Muscle of arm (tissue), 1 donor: ENCODE measurements at regions not wholly inside any gene's neighbourhood (a gene's known extent, or its start where the extent isn't known, plus 50 kb on each side); places are given as distances from the start of the nearest gene placed in this dataset.
A peak's percentile ranks its signal among the peaks of the same experiment; 100 is the strongest.
"Not testable (repeated sequence)": the region's sequence is repeated elsewhere in the genome, so short reads cannot be mapped to it uniquely, and the experiment has no call there.

Experiments
- DNase-seq: peaks from one replicate; pipeline ENCODE4 v3.0.0-alpha.2; 2013

GRCh38 chr5:115435778-115436712 lies 108.5 kb downstream of the FEM1C start:
- DNase-seq, result no peak

GRCh38 chr5:115435065-115435777 lies 109.4 kb downstream of the FEM1C start:
- DNase-seq, result no peak

GRCh38 chr5:115433918-115434317 lies 110.7 kb downstream of the FEM1C start:
- DNase-seq, result no peak

- no peak for DNase-seq
These were observed 111.9 kb downstream of the FEM1C start for GRCh38 chr5:115432691-115433090.

DNA sequence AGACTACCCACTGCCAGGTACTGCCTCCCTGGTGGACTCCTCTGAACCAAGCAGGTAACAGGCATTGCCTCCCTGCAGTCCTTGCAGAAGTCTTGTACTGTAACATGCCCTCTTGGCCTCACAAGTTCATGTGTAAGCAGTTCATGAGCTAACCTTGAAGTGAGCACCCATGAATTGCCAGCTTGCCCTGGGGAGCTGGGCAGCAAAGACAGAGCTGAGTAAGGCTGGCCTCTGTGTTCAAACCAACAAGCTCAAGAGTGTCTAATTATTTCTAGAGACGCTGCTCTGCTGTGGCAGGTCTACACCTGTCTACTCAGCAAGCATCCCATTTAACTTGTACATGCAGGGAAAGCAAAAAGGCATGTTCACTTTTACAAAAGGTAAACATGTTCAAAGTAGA lies 113.5 kb downstream of the FEM1C start:
- DNase-seq, result no peak

- no peak for DNase-seq
These were observed 114.2 kb downstream of the FEM1C start for GRCh38 chr5:115430374-115430773.

DNA sequence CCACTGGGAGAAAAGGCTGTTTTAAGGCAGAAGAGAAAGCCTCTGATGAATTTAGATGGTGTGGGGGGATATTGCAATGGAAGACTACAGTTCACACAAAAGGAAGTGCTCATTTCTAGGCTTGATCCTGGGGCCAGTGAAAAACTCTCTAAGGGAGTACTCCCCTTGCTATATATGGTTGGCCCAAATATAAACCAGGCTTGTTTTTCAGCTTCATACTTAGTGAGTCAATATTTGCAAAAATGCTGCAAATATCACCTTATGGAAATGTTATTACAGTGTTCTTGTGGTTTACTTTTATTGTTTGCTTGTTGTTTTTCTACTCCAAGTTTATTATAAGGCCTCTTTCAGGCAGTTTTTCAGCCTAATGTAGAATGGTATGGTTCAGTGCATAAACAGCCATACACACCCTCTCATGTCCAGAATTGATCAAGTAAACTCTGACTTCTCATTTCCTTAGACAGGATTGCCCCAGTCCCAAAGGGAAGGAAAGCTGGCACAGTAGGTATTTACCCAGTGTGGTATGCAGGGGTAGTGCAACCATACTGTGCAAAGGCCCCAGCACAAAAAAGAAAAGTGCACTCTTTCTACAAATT lies 115.1 kb downstream of the FEM1C start:
- DNase-seq, result no peak

- no peak for DNase-seq
These were observed 115.9 kb downstream of the FEM1C start for GRCh38 chr5:115428676-115429075.

- DNase-seq, result no peak
These were observed 116.3 kb downstream of the FEM1C start for GRCh38 chr5:115428248-115428647.

- DNase-seq, result no peak
These were observed 120.1 kb downstream of the FEM1C start for GRCh38 chr5:115424446-115424845.

DNA sequence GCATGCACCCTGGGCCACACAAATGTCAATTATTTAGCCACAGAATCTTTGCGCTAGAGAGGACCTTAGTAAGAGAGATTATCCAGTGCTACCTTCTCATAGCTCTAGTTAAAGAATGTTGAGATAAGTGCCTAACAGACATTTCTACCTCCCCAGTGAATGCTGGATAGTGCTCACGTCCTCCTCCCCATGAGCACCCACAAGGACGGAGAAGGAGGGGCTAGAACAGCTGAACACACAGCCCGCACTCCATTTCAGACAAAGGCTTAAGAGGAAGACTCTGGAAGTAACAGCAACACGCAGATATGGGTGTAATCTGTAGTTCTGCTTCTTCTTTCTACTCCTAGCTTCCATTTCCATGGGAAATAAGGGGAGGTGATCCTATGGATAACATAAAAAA lies 120.5 kb downstream of the FEM1C start:
- no peak for DNase-seq

- no peak for DNase-seq
These were observed 121.0 kb downstream of the FEM1C start for GRCh38 chr5:115423541-115423940.

DNA sequence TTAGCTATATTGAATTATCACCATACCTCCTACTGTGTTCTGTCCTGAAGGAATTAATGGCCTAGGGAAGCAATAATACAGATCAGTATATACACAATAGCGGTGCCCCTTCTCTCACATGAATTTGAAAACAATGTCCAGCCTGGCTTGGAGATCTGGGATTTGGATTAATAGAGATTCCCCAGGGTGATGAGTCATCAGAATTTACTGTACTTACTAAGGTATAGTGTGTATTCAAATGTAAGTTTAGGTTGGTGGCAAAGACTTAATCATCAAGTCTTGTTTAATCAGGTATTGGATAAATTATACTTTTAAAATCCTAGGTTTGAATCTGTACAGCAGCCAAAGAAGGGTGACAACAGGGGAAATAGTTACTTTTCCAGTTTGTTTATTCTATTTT lies 121.5 kb downstream of the FEM1C start:
- DNase-seq, result no peak

DNA sequence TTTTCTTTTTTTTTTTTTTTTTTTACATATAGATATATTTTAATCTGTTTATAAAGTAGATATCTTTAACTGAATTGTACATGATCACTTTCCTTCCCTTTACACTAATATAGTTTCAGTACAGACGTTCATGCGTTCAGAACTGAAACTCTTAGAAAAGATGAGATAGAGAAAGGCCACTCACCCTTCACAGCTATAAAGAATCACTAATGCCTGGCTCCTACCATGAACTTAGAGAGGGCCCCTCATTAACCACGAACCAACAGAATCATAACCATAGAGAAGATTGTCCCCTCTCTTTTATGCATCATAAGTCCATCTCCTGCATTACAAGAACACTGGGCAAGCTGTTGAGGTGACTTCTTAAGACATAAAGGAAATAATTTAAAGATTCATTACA lies 123.8 kb downstream of the FEM1C start:
- not testable (repeated sequence) for DNase-seq

DNA sequence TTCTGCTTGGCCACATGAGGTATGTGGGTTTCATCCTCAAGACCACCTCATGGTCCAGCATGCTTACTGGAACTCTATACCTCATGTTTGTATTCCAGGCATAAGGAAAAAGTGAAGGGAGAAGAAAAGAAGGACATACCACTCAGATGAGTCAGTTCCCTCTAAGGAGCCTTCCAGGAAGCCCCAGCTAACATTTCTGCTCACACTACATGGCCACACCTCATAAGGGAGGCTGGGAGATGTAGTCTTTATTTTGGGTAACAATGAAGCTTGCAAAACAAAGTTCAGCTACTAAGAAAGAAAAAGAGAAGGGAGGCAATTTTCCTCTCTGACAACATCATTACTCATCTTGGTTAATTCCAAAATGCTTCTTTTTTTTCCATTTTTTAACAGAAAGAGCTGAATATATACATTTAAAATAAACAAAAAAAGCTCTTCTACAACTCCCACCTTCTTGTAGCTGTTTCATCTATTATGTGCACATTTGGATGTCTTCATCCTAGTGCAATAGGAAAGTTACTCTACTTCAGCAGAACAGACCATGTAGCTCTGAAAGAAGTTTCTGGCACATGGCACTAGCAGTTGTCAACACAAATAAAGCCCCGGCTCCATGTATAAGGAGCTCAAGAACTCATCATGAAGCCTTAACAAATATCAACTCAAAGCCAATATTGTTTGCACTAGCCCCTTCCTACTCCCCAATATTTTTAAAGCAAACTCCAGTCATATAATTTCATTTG lies 123.6 kb upstream of the CCDC112 start:
- DNase-seq, result no peak

DNA sequence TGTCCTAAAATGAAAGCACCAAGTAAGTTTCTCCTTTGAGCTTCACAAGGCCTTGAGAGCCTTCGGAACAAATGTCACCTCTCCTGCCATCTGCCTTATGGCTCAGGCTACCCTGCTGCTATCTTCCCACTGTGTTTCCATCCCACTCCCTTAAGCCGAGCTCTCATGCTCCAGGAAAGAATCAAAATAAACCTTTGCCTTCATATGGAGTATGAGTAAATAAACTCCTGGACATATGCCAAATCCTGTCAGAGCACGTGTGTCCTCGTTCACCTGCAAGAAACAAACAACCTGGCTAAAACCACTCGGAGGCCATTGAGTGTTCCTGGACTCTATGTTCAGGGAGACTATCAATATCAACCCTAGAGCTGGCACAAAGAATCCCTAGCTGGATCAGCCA lies 122.3 kb upstream of the CCDC112 start:
- no peak for DNase-seq

DNA sequence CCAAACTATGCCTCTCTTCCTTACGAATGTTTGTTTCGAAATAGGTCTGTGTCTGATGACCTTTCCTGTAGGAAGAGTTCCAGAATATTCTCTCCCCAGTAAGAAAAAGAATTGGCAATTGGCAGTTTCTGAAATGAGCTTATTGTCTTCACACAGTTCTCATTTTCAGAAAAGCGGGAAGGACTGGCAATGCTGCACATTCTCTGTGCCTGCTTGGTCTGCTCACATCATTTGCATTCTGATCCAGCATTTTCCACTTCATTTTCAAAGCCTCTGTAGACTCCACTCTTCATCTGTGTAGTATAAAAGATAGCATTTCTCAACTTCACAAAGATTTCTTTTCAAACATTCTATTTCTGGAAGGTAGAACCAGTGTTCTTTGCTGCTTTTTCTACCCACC lies 120.6 kb upstream of the CCDC112 start:
- DNase-seq, result no peak

- DNase-seq, result no peak
These were observed 118.7 kb upstream of the CCDC112 start for GRCh38 chr5:115415143-115415491.

DNA sequence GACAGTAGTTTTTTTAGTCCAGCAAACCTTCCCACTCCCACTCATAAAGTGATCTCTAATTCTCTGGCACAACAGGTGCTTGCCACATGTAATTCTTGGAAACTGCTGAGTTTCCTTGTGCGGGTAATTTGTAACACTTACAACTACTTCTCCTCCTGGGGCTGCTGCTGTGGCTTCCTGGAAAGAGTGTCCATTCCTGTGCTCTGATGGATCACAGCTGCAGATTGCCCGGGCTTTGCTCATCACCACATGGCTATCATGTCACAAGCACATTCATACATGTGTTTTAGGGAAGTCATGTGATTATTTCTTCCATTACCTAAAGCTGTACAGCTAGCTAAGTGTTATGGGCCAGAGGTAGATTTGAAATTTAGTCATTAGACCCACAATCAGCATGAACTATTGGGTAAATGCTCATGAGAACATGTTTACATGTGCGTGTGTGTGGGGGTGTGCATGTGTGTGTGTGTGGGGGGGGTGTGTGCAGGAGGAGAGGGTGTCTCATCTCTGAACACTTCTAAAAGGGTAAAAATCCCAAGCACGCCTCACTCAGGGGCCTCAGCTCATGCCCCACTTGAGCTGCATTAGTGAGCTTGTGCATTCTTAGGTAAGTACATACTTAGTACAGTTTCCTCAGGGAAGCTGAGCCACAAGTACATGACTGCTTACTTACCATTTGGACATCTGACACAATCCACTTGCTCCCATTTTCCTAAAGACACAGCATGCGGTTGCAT lies 118.1 kb upstream of the CCDC112 start:
- DNase-seq, result peak; percentile 68

DNA sequence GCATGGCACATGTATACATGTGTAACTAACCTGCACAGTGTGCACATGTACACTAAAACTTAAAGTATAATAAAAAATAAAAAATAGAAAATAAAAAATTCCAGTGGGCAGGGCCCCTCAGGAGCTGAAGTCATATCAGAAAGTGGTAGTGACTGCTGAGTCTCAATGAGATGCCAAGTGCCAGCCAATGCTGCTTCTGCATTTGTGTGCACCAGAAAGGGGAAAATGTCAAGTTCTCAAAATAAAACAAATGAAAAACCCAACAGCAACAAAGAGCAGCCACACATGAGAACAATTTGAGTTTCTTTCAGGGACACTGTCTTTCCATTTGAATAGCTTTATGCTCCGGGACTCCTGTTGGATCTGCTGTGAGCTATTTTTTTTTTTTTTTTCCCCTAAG lies 117.2 kb upstream of the CCDC112 start:
- no peak for DNase-seq

DNA sequence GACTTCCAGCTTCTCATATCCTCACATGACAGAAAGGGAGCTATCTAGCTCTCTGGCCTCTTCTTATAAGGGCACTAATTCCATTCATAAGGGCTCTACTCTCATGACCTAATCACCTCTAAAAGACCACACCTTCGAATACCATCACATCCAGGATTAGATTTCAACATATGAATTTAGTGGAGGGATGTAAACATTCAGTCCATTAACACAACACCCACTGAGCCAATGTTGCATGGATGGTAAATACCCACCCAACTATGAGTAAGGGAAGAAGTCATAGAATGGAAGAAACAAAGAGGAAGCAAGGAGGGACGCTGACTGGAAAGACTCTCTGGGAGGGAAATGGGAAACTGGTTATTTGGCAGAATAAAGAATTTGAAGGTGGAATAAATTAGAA lies 112.6 kb upstream of the CCDC112 start:
- no peak for DNase-seq
